ENCODE measurements at regions not wholly inside any gene's neighbourhood (a gene's known extent, or its start where the extent isn't known, plus 50 kb on each side); places are given as distances from the start of the nearest gene placed in this dataset.

GRCh38 chr11:129503646-129504045, 128.0 kb downstream of the BARX2 start:
- H3K4me2 ChIP-seq: no peak overlapping the region
- no peaks in the 10 kb centered on the region for H4K20me1 ChIP-seq (ENCODE audit: insufficient read depth)
- no peaks in the 10 kb centered on the region for H3K36me3 ChIP-seq (ENCODE audit: low read depth)
- H3K4me1 ChIP-seq (replicated peaks; ENCODE audit: insufficient read depth): peaks cover 31% of the 10 kb centered on the region
- no peaks in the 10 kb centered on the region for H3K79me2 ChIP-seq (ENCODE audit: low read depth)
- BruUV-seq (replicated peaks): no TSS peak
- H3K27ac ChIP-seq: no peak overlapping the region
- no peak overlapping the region for H3K4me3 ChIP-seq
- CTCF ChIA-PET: interaction anchor here (0.6 kb wide), 1 partner anchor 60 kb away, joined by 4 read pairs; no protein-coding TSS in a partner anchor
- no peak for TF ChIP-seq EZH2 (IDR thresholded peaks at IDR 0.05; ENCODE audit: low read depth)
- peak; percentile 20 to 58 for DNase-seq
- intact Hi-C loops (cut with micrococcal nuclease; ENCODE audit: unreplicated experiment): loop anchor here (10.0 kb wide), 1 partner anchor 129 kb away; the partner anchor contains the start of gene BARX2
- POLR2A ChIA-PET (ENCODE audit: unreplicated experiment): no interaction called here
- H3K9me2 ChIP-seq (ENCODE audit: insufficient read depth): no peaks in the 10 kb centered on the region
- no peak overlapping the region for H2AFZ ChIP-seq
- no peaks in the 10 kb centered on the region for H3K9me3 ChIP-seq (ENCODE audit: insufficient read depth, low read depth)
- H3F3A ChIP-seq (ENCODE audit: insufficient read depth, low read depth): no peaks in the 10 kb centered on the region
- no peaks in the 10 kb centered on the region for H3K27me3 ChIP-seq (ENCODE audit: insufficient read depth, low read depth)

GRCh38 chr11:129505266-129505665, 129.6 kb downstream of the BARX2 start:
- no peaks in the 10 kb centered on the region for H3K9me3 ChIP-seq (ENCODE audit: insufficient read depth, low read depth)
- H3K4me2 ChIP-seq: 0 out of 2 replicates have a peak overlapping the region, but pooled peaks have one; percentile 3
- no peaks in the 10 kb centered on the region for H3K9me2 ChIP-seq (ENCODE audit: insufficient read depth)
- H3F3A ChIP-seq (ENCODE audit: insufficient read depth, low read depth): no peaks in the 10 kb centered on the region
- H2AFZ ChIP-seq: no peak overlapping the region
- H3K4me1 ChIP-seq (replicated peaks; ENCODE audit: insufficient read depth): peaks cover 31% of the 10 kb centered on the region
- POLR2A ChIA-PET (ENCODE audit: unreplicated experiment): no interaction called here
- no peaks in the 10 kb centered on the region for H4K20me1 ChIP-seq (ENCODE audit: insufficient read depth)
- CTCF ChIA-PET: no interaction called here
- H3K36me3 ChIP-seq (ENCODE audit: low read depth): no peaks in the 10 kb centered on the region
- H3K4me3 ChIP-seq: no peak overlapping the region
- BruUV-seq (replicated peaks): no TSS peak
- H3K27me3 ChIP-seq (ENCODE audit: insufficient read depth, low read depth): no peaks in the 10 kb centered on the region
- TF ChIP-seq EZH2 (IDR thresholded peaks at IDR 0.05; ENCODE audit: low read depth): no peak
- TF ChIP-seq CTCF (conservative IDR thresholded peaks at IDR 0.05): no peak
- peak in 1 of 2 experiments; percentile 70 for DNase-seq
- intact Hi-C loops (cut with micrococcal nuclease; ENCODE audit: unreplicated experiment): loop anchor here (10.0 kb wide), 1 partner anchor 130 kb away; the partner anchor contains the start of gene BARX2
- H3K27ac ChIP-seq: no peak overlapping the region
- no peaks in the 10 kb centered on the region for H3K79me2 ChIP-seq (ENCODE audit: low read depth)

- TF ChIP-seq CTCF (conservative IDR thresholded peaks at IDR 0.05) (no peak), EZH2 (IDR thresholded peaks at IDR 0.05; ENCODE audit: low read depth) (no peak)
- no peaks in the 10 kb centered on the region for H3K9me2 ChIP-seq (ENCODE audit: insufficient read depth)
- H4K20me1 ChIP-seq (ENCODE audit: insufficient read depth): no peaks in the 10 kb centered on the region
- peaks cover 27% of the 10 kb centered on the region for H3K4me1 ChIP-seq (replicated peaks; ENCODE audit: insufficient read depth)
- H3K79me2 ChIP-seq (ENCODE audit: low read depth): no peaks in the 10 kb centered on the region
- H3K27ac ChIP-seq: no peak overlapping the region
- BruUV-seq (replicated peaks): no TSS peak
- ChIA-PET POLR2A (ENCODE audit: unreplicated experiment) (no interaction called here), CTCF (no interaction called here)
- H2AFZ ChIP-seq: no peak overlapping the region
- no peaks in the 10 kb centered on the region for H3K36me3 ChIP-seq (ENCODE audit: low read depth)
- H3K27me3 ChIP-seq (ENCODE audit: insufficient read depth, low read depth): no peaks in the 10 kb centered on the region
- intact Hi-C loops (cut with micrococcal nuclease; ENCODE audit: unreplicated experiment): loop anchor here (10.0 kb wide), 1 partner anchor 133 kb away; the partner anchor contains the start of gene BARX2
- H3F3A ChIP-seq (ENCODE audit: insufficient read depth, low read depth): no peaks in the 10 kb centered on the region
- no peak overlapping the region for H3K4me3 ChIP-seq
- no peak overlapping the region for H3K4me2 ChIP-seq
- DNase-seq: no peak
- H3K9me3 ChIP-seq (ENCODE audit: insufficient read depth, low read depth): no peaks in the 10 kb centered on the region; the same call in 1 of the 2 replicates
These were observed 132.5 kb downstream of the BARX2 start for GRCh38 chr11:129508163-129508562.

GRCh38 chr11:129528296-129528695, 152.6 kb downstream of the BARX2 start:
- H3K27me3 ChIP-seq (ENCODE audit: insufficient read depth, low read depth): no peaks in the 10 kb centered on the region
- no peaks in the 10 kb centered on the region for H3F3A ChIP-seq (ENCODE audit: insufficient read depth, low read depth)
- intact Hi-C loops (cut with micrococcal nuclease; ENCODE audit: unreplicated experiment): no loop called here
- H4K20me1 ChIP-seq (ENCODE audit: insufficient read depth): no peaks in the 10 kb centered on the region
- peaks cover 4% of the 10 kb centered on the region; the same call in 1 of the 2 replicates for H3K9me2 ChIP-seq (ENCODE audit: insufficient read depth)
- TF ChIP-seq CTCF (conservative IDR thresholded peaks at IDR 0.05) (no peak), EZH2 (IDR thresholded peaks at IDR 0.05; ENCODE audit: low read depth) (no peak)
- BruUV-seq (replicated peaks): no TSS peak
- H3K4me3 ChIP-seq: no peak overlapping the region
- H3K4me1 ChIP-seq (replicated peaks; ENCODE audit: insufficient read depth): no peaks in the 10 kb centered on the region
- no peaks in the 10 kb centered on the region for H3K79me2 ChIP-seq (ENCODE audit: low read depth)
- H3K27ac ChIP-seq: no peak overlapping the region
- H3K9me3 ChIP-seq (ENCODE audit: insufficient read depth, low read depth): peaks cover 3% of the 10 kb centered on the region; the same call in 1 of the 2 replicates
- no peak overlapping the region for H3K4me2 ChIP-seq
- no peaks in the 10 kb centered on the region for H3K36me3 ChIP-seq (ENCODE audit: low read depth)
- ChIA-PET POLR2A (ENCODE audit: unreplicated experiment) (no interaction called here), CTCF (no interaction called here)
- no peak overlapping the region for H2AFZ ChIP-seq
- no peak for DNase-seq
